Thyroid gland (tissue), 4 donors: ENCODE measurements at regions not wholly inside any gene's neighbourhood (a gene's known extent, or its start where the extent isn't known, plus 50 kb on each side); places are given as distances from the start of the nearest gene placed in this dataset.

Source experiments
- POLR2A ChIP-seq, 2 donors: fragments of 450-650 bp; IDR thresholded peaks; one replicate each; pipeline ENCODE4 v1.6.1; 2017; ENCODE audit warnings: antibody characterized with exemption in 2 of 2, mild to moderate bottlenecking in 2 of 2, moderate library complexity in 1 of 2
- TF ChIP-seq, protein P1 (sequence below), 6 experiments: fragments of 200-600 bp in 3 of 6; fragments of 450-650 bp in 3 of 6; sonication (generic) in 3 of 6; IDR thresholded peaks; one replicate each; pipeline ENCODE4 v1.5.1; 2016 to 2019; ENCODE audit warnings: antibody characterized with exemption in 6 of 6, mild to moderate bottlenecking in 2 of 6, inconsistent platforms in 1 of 6, moderate library complexity in 1 of 6

DNA sequence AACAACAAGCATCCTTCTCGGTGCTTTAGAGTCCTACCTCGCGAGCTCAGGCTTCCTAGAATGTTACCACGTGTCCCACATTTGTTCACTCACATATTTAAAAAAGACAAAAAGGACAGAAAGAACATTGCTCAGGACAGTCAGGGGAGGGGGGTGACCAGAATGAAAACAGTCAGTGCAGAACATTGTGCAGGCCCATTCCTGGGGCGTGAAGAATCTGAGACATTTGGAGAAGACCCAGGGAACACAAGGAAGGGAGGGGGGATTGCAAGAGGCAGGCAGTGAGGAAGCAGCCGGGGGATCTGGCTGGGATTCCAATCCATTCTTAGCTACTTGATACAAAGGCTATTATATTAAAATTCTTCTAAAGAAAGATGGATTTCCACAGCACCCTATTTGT lies 270.4 kb upstream of the CITED2 start:
- no peak for TF ChIP-seq POLR2A (IDR thresholded peaks at IDR 0.05)
- TF ChIP-seq, protein P1, sequence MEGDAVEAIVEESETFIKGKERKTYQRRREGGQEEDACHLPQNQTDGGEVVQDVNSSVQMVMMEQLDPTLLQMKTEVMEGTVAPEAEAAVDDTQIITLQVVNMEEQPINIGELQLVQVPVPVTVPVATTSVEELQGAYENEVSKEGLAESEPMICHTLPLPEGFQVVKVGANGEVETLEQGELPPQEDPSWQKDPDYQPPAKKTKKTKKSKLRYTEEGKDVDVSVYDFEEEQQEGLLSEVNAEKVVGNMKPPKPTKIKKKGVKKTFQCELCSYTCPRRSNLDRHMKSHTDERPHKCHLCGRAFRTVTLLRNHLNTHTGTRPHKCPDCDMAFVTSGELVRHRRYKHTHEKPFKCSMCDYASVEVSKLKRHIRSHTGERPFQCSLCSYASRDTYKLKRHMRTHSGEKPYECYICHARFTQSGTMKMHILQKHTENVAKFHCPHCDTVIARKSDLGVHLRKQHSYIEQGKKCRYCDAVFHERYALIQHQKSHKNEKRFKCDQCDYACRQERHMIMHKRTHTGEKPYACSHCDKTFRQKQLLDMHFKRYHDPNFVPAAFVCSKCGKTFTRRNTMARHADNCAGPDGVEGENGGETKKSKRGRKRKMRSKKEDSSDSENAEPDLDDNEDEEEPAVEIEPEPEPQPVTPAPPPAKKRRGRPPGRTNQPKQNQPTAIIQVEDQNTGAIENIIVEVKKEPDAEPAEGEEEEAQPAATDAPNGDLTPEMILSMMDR (IDR thresholded peaks at IDR 0.05) = no peak
